ENCODE measurements at regions not wholly inside any gene's neighbourhood (a gene's known extent, or its start where the extent isn't known, plus 50 kb on each side); places are given as distances from the start of the nearest gene placed in this dataset.

- peak; percentile 85 for DNase-seq
These were observed 1469.7 kb upstream of the PIK3C3 start for GRCh38 chr18:40485318-40485717.

- DNase-seq = peak; percentile 17
These were observed 1481.6 kb upstream of the PIK3C3 start for GRCh38 chr18:40473221-40474029.

GRCh38 chr18:40470723-40471122, 1484.3 kb upstream of the PIK3C3 start:
- no peak for DNase-seq

GRCh38 chr18:40469851-40470250, 1485.2 kb upstream of the PIK3C3 start:
- no peak for DNase-seq

- DNase-seq = no peak
These were observed 1485.7 kb upstream of the PIK3C3 start for GRCh38 chr18:40469316-40469715.

GRCh38 chr18:40464032-40464431, 1491.0 kb upstream of the PIK3C3 start:
- no peak for DNase-seq

GRCh38 chr18:40453903-40454302, 1501.1 kb upstream of the PIK3C3 start:
- DNase-seq = no peak

GRCh38 chr18:40452599-40452998, 1502.4 kb upstream of the PIK3C3 start:
- no peak for DNase-seq

- DNase-seq = no peak
These were observed 1504.3 kb upstream of the PIK3C3 start for GRCh38 chr18:40450751-40451150.

- DNase-seq = no peak
These were observed 1507.2 kb upstream of the PIK3C3 start for GRCh38 chr18:40447820-40448219.

GRCh38 chr18:40440088-40440487, 1514.9 kb upstream of the PIK3C3 start:
- no peak for DNase-seq

- DNase-seq = peak; percentile 52
These were observed 1517.5 kb upstream of the PIK3C3 start for GRCh38 chr18:40437517-40437916.

- no peak for DNase-seq
These were observed 1523.7 kb upstream of the PIK3C3 start for GRCh38 chr18:40431071-40431985.

GRCh38 chr18:40423291-40423690, 1531.7 kb upstream of the PIK3C3 start:
- DNase-seq = no peak

GRCh38 chr18:40420675-40421074, 1534.4 kb upstream of the PIK3C3 start:
- no peak for DNase-seq

GRCh38 chr18:40417501-40417900, 1537.5 kb upstream of the PIK3C3 start:
- no peak for DNase-seq

GRCh38 chr18:40415821-40416220, 1539.2 kb upstream of the PIK3C3 start:
- DNase-seq = no peak

- peak; percentile 15 for DNase-seq
These were observed 1539.8 kb upstream of the PIK3C3 start for GRCh38 chr18:40415176-40415791.

GRCh38 chr18:40414155-40414754, 1540.8 kb upstream of the PIK3C3 start:
- peak; percentile 47 for DNase-seq

- DNase-seq = peak; percentile 63
These were observed 1541.9 kb upstream of the PIK3C3 start for GRCh38 chr18:40413160-40413559.

- no peak for DNase-seq
These were observed 1542.6 kb upstream of the PIK3C3 start for GRCh38 chr18:40412410-40412809.

- DNase-seq = peak; percentile 87
These were observed 1547.1 kb upstream of the PIK3C3 start for GRCh38 chr18:40407909-40408308.

- DNase-seq = peak; percentile 81
These were observed 1550.8 kb upstream of the PIK3C3 start for GRCh38 chr18:40404284-40404683.

All from fibroblast of upper back skin (primary cell).